ENCODE measurements at regions not wholly inside any gene's neighbourhood (a gene's known extent, or its start where the extent isn't known, plus 50 kb on each side); places are given as distances from the start of the nearest gene placed in this dataset.
"Not testable (repeated sequence)": the region's sequence is repeated elsewhere in the genome, so short reads cannot be mapped to it uniquely, and the experiment has no call there.

GRCh38 chr1:163628034-163628773 lies 306.4 kb downstream of the NUF2 start:
- intact Hi-C loops (cut with micrococcal nuclease), result no loop called here
- POLR2A ChIA-PET, result no interaction called here
- CTCF ChIA-PET, result no interaction called here
- no peak for TF ChIP-seq CTCF (IDR thresholded peaks at IDR 0.05)
- Mint-ChIP-seq H3K27me3 (no peaks in the 10 kb centered on the region), H3K4me3 (no peak overlapping the region), H3K9me3 (peaks cover 15% of the 10 kb centered on the region), H3K36me3 (ENCODE audit: low read depth) (no peaks in the 10 kb centered on the region), H3K4me1 (no peaks in the 10 kb centered on the region), H3K27ac (no peak overlapping the region)
- ATAC-seq (ENCODE audit: low read depth), result no peak
- no peak for DNase-seq

GRCh38 chr1:163632269-163632668 lies 310.5 kb downstream of the NUF2 start:
- intact Hi-C loops (cut with micrococcal nuclease), result no loop called here
- Mint-ChIP-seq H3K4me1 (no peaks in the 10 kb centered on the region), H3K27me3 (no peaks in the 10 kb centered on the region), H3K9me3 (peaks cover 16% of the 10 kb centered on the region), H3K27ac (no peak overlapping the region), H3K4me3 (no peak overlapping the region), H3K36me3 (ENCODE audit: low read depth) (no peaks in the 10 kb centered on the region)
- ATAC-seq (ENCODE audit: low read depth) (no peak), DNase-seq (no peak)
- ChIA-PET CTCF (no interaction called here), POLR2A (no interaction called here)
- TF ChIP-seq CTCF (IDR thresholded peaks at IDR 0.05), result no peak

- no peak for TF ChIP-seq CTCF (IDR thresholded peaks at IDR 0.05)
- intact Hi-C loops (cut with micrococcal nuclease), result no loop called here
- ChIA-PET CTCF (no interaction called here), POLR2A (no interaction called here)
- Mint-ChIP-seq H3K27me3 (no peaks in the 10 kb centered on the region), H3K4me1 (no peaks in the 10 kb centered on the region), H3K4me3 (no peak overlapping the region), H3K36me3 (ENCODE audit: low read depth) (no peaks in the 10 kb centered on the region), H3K9me3 (peaks cover 16% of the 10 kb centered on the region), H3K27ac (no peak overlapping the region)
- no peak for DNase-seq
- no peak for ATAC-seq (ENCODE audit: low read depth)
Observed at GRCh38 chr1:163633366-163633765, 311.6 kb downstream of the NUF2 start.

GRCh38 chr1:163645676-163646075 lies 323.9 kb downstream of the NUF2 start:
- H3K9me3 Mint-ChIP-seq; H3K4me1 Mint-ChIP-seq; H3K27ac Mint-ChIP-seq; H3K4me3 Mint-ChIP-seq; ATAC-seq (ENCODE audit: low read depth); DNase-seq; POLR2A ChIA-PET; CTCF ChIA-PET; H3K27me3 Mint-ChIP-seq; intact Hi-C loops (cut with micrococcal nuclease); H3K36me3 Mint-ChIP-seq (ENCODE audit: low read depth): not testable (repeated sequence)

GRCh38 chr1:163650624-163651023 lies 328.9 kb downstream of the NUF2 start:
- ChIA-PET POLR2A (no interaction called here), CTCF (no interaction called here)
- H3K27me3 Mint-ChIP-seq, result no peaks in the 10 kb centered on the region
- no peaks in the 10 kb centered on the region for H3K9me3 Mint-ChIP-seq
- intact Hi-C loops (cut with micrococcal nuclease), result no loop called here
- ATAC-seq (ENCODE audit: low read depth) (no peak), DNase-seq (no peak)
- no peaks in the 10 kb centered on the region for H3K4me1 Mint-ChIP-seq
- no peak for TF ChIP-seq CTCF (IDR thresholded peaks at IDR 0.05)
- H3K36me3 Mint-ChIP-seq (ENCODE audit: low read depth), result no peaks in the 10 kb centered on the region
- H3K27ac Mint-ChIP-seq, result no peak overlapping the region
- H3K4me3 Mint-ChIP-seq, result no peak overlapping the region

- H3K27me3 Mint-ChIP-seq, result no peaks in the 10 kb centered on the region
- ChIA-PET CTCF (no interaction called here), POLR2A (no interaction called here)
- no peak overlapping the region for H3K27ac Mint-ChIP-seq
- H3K4me3 Mint-ChIP-seq, result no peak overlapping the region
- ATAC-seq (ENCODE audit: low read depth) (no peak), DNase-seq (no peak)
- no peaks in the 10 kb centered on the region for H3K36me3 Mint-ChIP-seq (ENCODE audit: low read depth)
- no peak for TF ChIP-seq CTCF (IDR thresholded peaks at IDR 0.05)
- H3K4me1 Mint-ChIP-seq, result no peaks in the 10 kb centered on the region
- H3K9me3 Mint-ChIP-seq, result no peaks in the 10 kb centered on the region
- intact Hi-C loops (cut with micrococcal nuclease), result no loop called here
Observed at GRCh38 chr1:163652441-163652840, 330.7 kb downstream of the NUF2 start.

Data from activated B cell treated with CpG ODN at 0.5 μM for 24 hours (primary cell).